ENCODE measurements at regions not wholly inside any gene's neighbourhood (a gene's known extent, or its start where the extent isn't known, plus 50 kb on each side); places are given as distances from the start of the nearest gene placed in this dataset.

- H3K27ac ChIP-seq: no peak overlapping the region
- TF ChIP-seq ZFX (IDR thresholded peaks at IDR 0.05) (no peak), CTCF (conservative IDR thresholded peaks at IDR 0.05) (no peak)
Observed at GRCh38 chr6:100177956-100178355, 183.9 kb upstream of the MCHR2 start.

- no peak overlapping the region for H3K27ac ChIP-seq
- peak; percentile 16 for TF ChIP-seq CTCF (conservative IDR thresholded peaks at IDR 0.05)
- no peak for TF ChIP-seq ZFX (IDR thresholded peaks at IDR 0.05)
Observed at GRCh38 chr6:100176951-100177710, 183.1 kb upstream of the MCHR2 start.

- TF ChIP-seq ZFX (IDR thresholded peaks at IDR 0.05) (no peak), CTCF (conservative IDR thresholded peaks at IDR 0.05) (peak; percentile 50)
- peak overlapping the region; percentile 36 for H3K27ac ChIP-seq
Observed at GRCh38 chr6:100176311-100176950, 182.4 kb upstream of the MCHR2 start.

GRCh38 chr6:100175814-100176310 lies 181.8 kb upstream of the MCHR2 start:
- H3K27ac ChIP-seq: no peak overlapping the region

GRCh38 chr6:100173211-100173610 lies 179.2 kb upstream of the MCHR2 start:
- no peak for TF ChIP-seq CTCF (conservative IDR thresholded peaks at IDR 0.05)
- TF ChIP-seq ZFX (IDR thresholded peaks at IDR 0.05): no peak
- H3K27ac ChIP-seq: no peak overlapping the region

More at GRCh38 chr6:100175814-100176310, 181.8 kb upstream of the MCHR2 start:
- TF ChIP-seq ZFX (IDR thresholded peaks at IDR 0.05) (no peak), CTCF (conservative IDR thresholded peaks at IDR 0.05) (no peak)

- TF ChIP-seq CTCF (conservative IDR thresholded peaks at IDR 0.05) (no peak), ZFX (IDR thresholded peaks at IDR 0.05) (no peak)
- H3K27ac ChIP-seq: no peak overlapping the region
Observed at GRCh38 chr6:100172322-100172713, 178.3 kb upstream of the MCHR2 start.
